CD14-positive monocyte (primary cell): ENCODE measurements at regions not wholly inside any gene's neighbourhood (a gene's known extent, or its start where the extent isn't known, plus 50 kb on each side); places are given as distances from the start of the nearest gene placed in this dataset.

Source experiments
- DNase-seq, 3 donors: peaks; one replicate each; pipeline ENCODE4 v3.0.0-alpha.2; 2011 to 2022
- H2AFZ ChIP-seq: 2 replicates; pipeline ENCODE4 v1.6.0; 2012; ENCODE audit warnings: mild to moderate bottlenecking, low read depth, low read length, inconsistent platforms; ENCODE audit not compliant: insufficient read depth, poor library complexity, severe bottlenecking
- H3K27ac ChIP-seq, 2 donors: 1 replicate in 1 of 2; 2 replicates in 1 of 2; pipeline ENCODE4 v1.5.1; 2012 to 2013; ENCODE audit warnings: low read length in 2 of 2, control low read depth in 1 of 2, inconsistent platforms in 1 of 2, low read depth in 1 of 2, mild to moderate bottlenecking in 1 of 2
- H3K27me3 ChIP-seq, 2 donors: one replicate each; pipeline versions ENCODE4 v1.6.0 to v1.6.1; 2011 to 2013; ENCODE audit warnings: low read length in 2 of 2; ENCODE audit not compliant: control insufficient read depth in 2 of 2, insufficient read depth in 2 of 2
- H3K36me3 ChIP-seq, 2 donors: replicated peaks in 1 of 2; 1 replicate in 1 of 2; 2 replicates in 1 of 2; pipeline versions ENCODE4 v1.5.1 to v1.6.1; 2012 to 2013; ENCODE audit warnings: low read length in 2 of 2, control low read depth in 1 of 2, inconsistent platforms in 1 of 2, mild to moderate bottlenecking in 1 of 2; ENCODE audit not compliant: insufficient read depth in 2 of 2, control insufficient read depth in 1 of 2
- H3K4me1 ChIP-seq, 2 donors: 1 replicate in 1 of 2; 2 replicates in 1 of 2; pipeline versions ENCODE4 v1.5.1 to v1.6.1; 2012 to 2013; ENCODE audit warnings: low read length in 2 of 2, control low read depth in 1 of 2, inconsistent platforms in 1 of 2, mild to moderate bottlenecking in 1 of 2, moderate library complexity in 1 of 2; ENCODE audit not compliant: insufficient read depth in 2 of 2, control insufficient read depth in 1 of 2
- H3K4me2 ChIP-seq: replicated peaks from 2 replicates; pipeline ENCODE3; 2012; ENCODE audit warnings: low read length, moderate library complexity, mild to moderate bottlenecking; ENCODE audit not compliant: poor library complexity, severe bottlenecking; ENCODE audit errors: extremely low read depth
- H3K4me3 ChIP-seq, 3 experiments: fragments of 200-600 bp in 1 of 3; sonication (generic) in 1 of 3; replicated peaks in 1 of 3; 1 replicate in 2 of 3; 2 replicates in 1 of 3; pipeline ENCODE4 v1.5.1; 2011 to 2013; ENCODE audit warnings: low read length in 3 of 3, mild to moderate bottlenecking in 3 of 3, control low read depth in 2 of 3, low read depth in 2 of 3, inconsistent platforms in 1 of 3, moderate library complexity in 1 of 3
- H3K79me2 ChIP-seq: 2 replicates; pipeline ENCODE4 v1.6.0; 2012; ENCODE audit warnings: mild to moderate bottlenecking, control low read depth, inconsistent platforms, low read length, moderate library complexity; ENCODE audit not compliant: insufficient read depth
- H3K9ac ChIP-seq: 2 replicates; pipeline ENCODE4 v1.6.0; 2017; ENCODE audit warnings: low read length, mild to moderate bottlenecking; ENCODE audit not compliant: insufficient read depth, poor library complexity, severe bottlenecking
- H3K9me3 ChIP-seq, 2 donors: replicated peaks in 1 of 2; 1 replicate in 1 of 2; 2 replicates in 1 of 2; pipeline versions ENCODE4 v1.5.1 to v1.6.1; 2012 to 2013; ENCODE audit warnings: low read length in 2 of 2, control low read depth in 1 of 2; ENCODE audit not compliant: control insufficient read depth in 1 of 2, insufficient read depth in 1 of 2
- H4K20me1 ChIP-seq: 2 replicates; pipeline ENCODE4 v1.6.0; 2012; ENCODE audit warnings: mild to moderate bottlenecking, low read length, control low read depth, moderate library complexity; ENCODE audit not compliant: insufficient read depth
- H3K27ac Mint-ChIP-seq, 7 donors: one replicate each; pipeline ENCODE4 v1.8.0; 2020; ENCODE audit warnings: mild to moderate bottlenecking in 7 of 7, mixed read lengths in 7 of 7, moderate library complexity in 6 of 7, inconsistent platforms in 2 of 7
- H3K27me3 Mint-ChIP-seq, 3 donors: one replicate each; pipeline ENCODE4 v1.8.0; 2021 to 2022; ENCODE audit warnings: low read depth in 3 of 3, mild to moderate bottlenecking in 3 of 3, mixed read lengths in 3 of 3, moderate library complexity in 3 of 3, inconsistent platforms in 1 of 3
- H3K36me3 Mint-ChIP-seq, 2 donors: one replicate each; pipeline ENCODE4 v1.8.0; 2020; ENCODE audit warnings: mixed read lengths in 2 of 2, inconsistent platforms in 1 of 2, mild to moderate bottlenecking in 1 of 2
- H3K4me1 Mint-ChIP-seq: one replicate; pipeline ENCODE4 v1.8.0; 2020; ENCODE audit warnings: mild to moderate bottlenecking, mixed read lengths
- H3K4me3 Mint-ChIP-seq, 2 donors: one replicate each; pipeline ENCODE4 v1.8.0; 2020; ENCODE audit warnings: mild to moderate bottlenecking in 2 of 2, mixed read lengths in 2 of 2, moderate library complexity in 1 of 2
- H3K9me3 Mint-ChIP-seq, 7 donors: one replicate each; pipeline ENCODE4 v1.8.0; 2020 to 2022; ENCODE audit warnings: mixed read lengths in 7 of 7, mild to moderate bottlenecking in 6 of 7, moderate library complexity in 6 of 7, inconsistent platforms in 2 of 7
- CTCF ChIP-seq: fragments of 200-600 bp; IDR thresholded peaks from one replicate; pipeline ENCODE4 v1.8.0; 2022; ENCODE audit warnings: antibody characterized with exemption, mild to moderate bottlenecking
- WGBS: methylation state at CpG from one replicate; pipeline ENCODE4 v1.1.5; 2013; ENCODE audit warnings: missing lambda C conversion rate; ENCODE audit not compliant: insufficient coverage; 5-methylcytosine and 5-hydroxymethylcytosine counted together
- intact Hi-C, 2 donors: fragments of 100-400 bp; cut with micrococcal nuclease; formaldehyde crosslinking; loops; one replicate each; pipeline versions ENCODE4 v1.15.0 to v1.15.1; 2023

- H3K4me2 ChIP-seq, result no peak overlapping the region
- TF ChIP-seq CTCF, result no peak
- H3K4me1 ChIP-seq, result peaks cover 8 to 12% of the 10 kb centered on the region in 2 donors
- no peak overlapping the region for H3K9ac ChIP-seq
- no peaks in the 10 kb centered on the region for H4K20me1 ChIP-seq
- no peaks in the 10 kb centered on the region for H3K9me3 ChIP-seq
- Mint-ChIP-seq H3K4me1 (peaks cover 4% of the 10 kb centered on the region), H3K27ac (no peak overlapping the region), H3K27me3 (peaks cover 1 to 35% (median 15%) of the 10 kb centered on the region in 3 donors), H3K36me3 (no peaks in the 10 kb centered on the region), H3K9me3 (peaks cover 0 to 5% (median 3%) of the 10 kb centered on the region in 7 donors), H3K4me3 (no peak overlapping the region)
- no peak for DNase-seq
- H3K27me3 ChIP-seq, result no peaks in the 10 kb centered on the region
- H3K79me2 ChIP-seq, result no peaks in the 10 kb centered on the region
- no CpG with 5 or more reads among the region's 2 CpGs for WGBS
- no peak overlapping the region for H3K27ac ChIP-seq
- intact Hi-C loops, result no loop called here
- H3K36me3 ChIP-seq, result no peaks in the 10 kb centered on the region
- H3K4me3 ChIP-seq, result no peak overlapping the region
- H2AFZ ChIP-seq, result no peak overlapping the region
Observed at GRCh38 chr1:231104917-231105316, 56.9 kb upstream of the TRIM67 start.

- Mint-ChIP-seq H3K36me3 (no peaks in the 10 kb centered on the region), H3K27ac (no peak overlapping the region), H3K4me3 (no peak overlapping the region), H3K9me3 (peaks cover 0 to 4% (median 1%) of the 10 kb centered on the region in 7 donors), H3K4me1 (peaks cover 4% of the 10 kb centered on the region), H3K27me3 (peaks cover 4 to 36% (median 17%) of the 10 kb centered on the region in 3 donors)
- no peak overlapping the region for H2AFZ ChIP-seq
- no peak overlapping the region for H3K27ac ChIP-seq
- no peaks in the 10 kb centered on the region for H3K9me3 ChIP-seq
- H3K4me3 ChIP-seq, result no peak overlapping the region
- H3K79me2 ChIP-seq, result no peaks in the 10 kb centered on the region
- intact Hi-C loops, result no loop called here
- no peak overlapping the region for H3K4me2 ChIP-seq
- no peaks in the 10 kb centered on the region for H4K20me1 ChIP-seq
- peaks cover 8 to 12% of the 10 kb centered on the region in 2 donors for H3K4me1 ChIP-seq
- H3K27me3 ChIP-seq, result no peaks in the 10 kb centered on the region
- no peak for TF ChIP-seq CTCF
- H3K36me3 ChIP-seq, result no peaks in the 10 kb centered on the region
- no peak for DNase-seq
- WGBS, result no CpG with 5 or more reads among the region's 1 CpG
- no peak overlapping the region for H3K9ac ChIP-seq
Observed at GRCh38 chr1:231103961-231104360, 57.9 kb upstream of the TRIM67 start.
